Fibroblast of skin of right quadriceps (primary cell): ENCODE measurements at regions not wholly inside any gene's neighbourhood (a gene's known extent, or its start where the extent isn't known, plus 50 kb on each side); places are given as distances from the start of the nearest gene placed in this dataset.
"Not testable (repeated sequence)": the region's sequence is repeated elsewhere in the genome, so short reads cannot be mapped to it uniquely, and the experiment has no call there.

Experiments
- DNase-seq: peaks from one replicate; pipeline ENCODE4 v3.0.0-alpha.2; 2013

- not testable (repeated sequence) for DNase-seq
These were observed 133.1 kb downstream of the CENPC start for GRCh38 chr4:67412153-67412712.

GRCh38 chr4:67403342-67403741 is 142.0 kb downstream of the CENPC start:
- no peak for DNase-seq

- DNase-seq, result no peak
These were observed 143.4 kb downstream of the CENPC start for GRCh38 chr4:67401902-67402301.

GRCh38 chr4:67397931-67398330 is 147.4 kb downstream of the CENPC start:
- DNase-seq, result no peak

GRCh38 chr4:67397031-67397430 is 148.3 kb downstream of the CENPC start:
- DNase-seq, result no peak

GRCh38 chr4:67396008-67396407 is 149.3 kb downstream of the CENPC start:
- DNase-seq, result no peak

GRCh38 chr4:67394879-67395278 is 150.4 kb downstream of the CENPC start:
- no peak for DNase-seq

GRCh38 chr4:67393699-67394281 is 151.5 kb downstream of the CENPC start:
- DNase-seq, result peak; percentile 18

GRCh38 chr4:67393007-67393406 is 152.3 kb downstream of the CENPC start:
- no peak for DNase-seq

GRCh38 chr4:67381406-67381804 is 163.9 kb downstream of the CENPC start:
- not testable (repeated sequence) for DNase-seq

GRCh38 chr4:67380702-67381405 is 164.4 kb downstream of the CENPC start:
- DNase-seq, result not testable (repeated sequence)

- DNase-seq, result no peak
These were observed 165.1 kb downstream of the CENPC start for GRCh38 chr4:67380154-67380553.

GRCh38 chr4:67375291-67375690 is 170.0 kb downstream of the CENPC start:
- DNase-seq, result no peak

- DNase-seq, result no peak
These were observed 173.7 kb downstream of the CENPC start for GRCh38 chr4:67371615-67372014.

GRCh38 chr4:67366311-67366861 is 178.9 kb downstream of the CENPC start:
- DNase-seq, result no peak

GRCh38 chr4:67365661-67366245 is 179.6 kb downstream of the CENPC start:
- DNase-seq, result no peak

- DNase-seq, result no peak
These were observed 189.5 kb downstream of the CENPC start for GRCh38 chr4:67355806-67356205.

GRCh38 chr4:67346654-67347053 is 198.6 kb downstream of the CENPC start:
- DNase-seq, result no peak

GRCh38 chr4:67344594-67345380 is 200.5 kb downstream of the CENPC start:
- no peak for DNase-seq

- no peak for DNase-seq
These were observed 202.1 kb downstream of the CENPC start for GRCh38 chr4:67343199-67343598.

GRCh38 chr4:67342291-67342690 is 203.0 kb downstream of the CENPC start:
- no peak for DNase-seq

GRCh38 chr4:67333664-67334063 is 211.6 kb downstream of the CENPC start:
- DNase-seq, result no peak

GRCh38 chr4:67332627-67333026 is 212.7 kb downstream of the CENPC start:
- DNase-seq, result no peak
